Smooth muscle cell of the brain vasculature (primary cell): ENCODE measurements at regions not wholly inside any gene's neighbourhood (a gene's known extent, or its start where the extent isn't known, plus 50 kb on each side); places are given as distances from the start of the nearest gene placed in this dataset.
A peak's percentile ranks its signal among the peaks of the same experiment; 100 is the strongest.

Experiments used
- DNase-seq: peaks from one replicate; pipeline ENCODE4 v3.0.0-alpha.2; 2012; ENCODE audit warnings: low read depth, low spot score

- no peak for DNase-seq
These were observed 61.1 kb upstream of the PPP2R5A start for GRCh38 chr1:212224102-212224501.

GRCh38 chr1:212225416-212225815 is 59.8 kb upstream of the PPP2R5A start:
- DNase-seq, result no peak

- DNase-seq, result no peak
These were observed 59.3 kb upstream of the PPP2R5A start for GRCh38 chr1:212225871-212226302.

GRCh38 chr1:212226467-212226866 is 58.7 kb upstream of the PPP2R5A start:
- DNase-seq, result no peak

DNA sequence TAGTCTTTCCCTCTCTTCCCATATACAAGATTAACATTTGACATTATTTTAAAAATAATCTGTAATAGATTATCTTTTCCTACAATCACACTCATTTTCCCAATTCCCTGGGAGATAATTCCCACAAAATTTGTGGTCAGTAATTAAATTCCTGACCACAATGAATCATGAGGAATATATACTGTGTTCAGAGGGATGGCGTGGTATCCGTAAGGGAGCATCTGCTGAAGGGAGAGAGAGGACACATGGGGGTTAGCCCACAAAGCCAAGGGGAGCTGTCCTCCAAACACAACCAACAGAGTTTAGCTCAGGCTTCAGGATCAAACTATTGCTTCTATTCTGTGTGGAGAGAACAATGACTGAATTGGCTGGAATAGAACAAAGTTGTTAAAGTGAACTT is 57.1 kb upstream of the PPP2R5A start:
- no peak for DNase-seq

- DNase-seq, result no peak
These were observed 56.6 kb upstream of the PPP2R5A start for GRCh38 chr1:212228591-212229119.

- DNase-seq, result no peak
These were observed 55.6 kb upstream of the PPP2R5A start for GRCh38 chr1:212229654-212230053.

- no peak for DNase-seq
These were observed 54.9 kb upstream of the PPP2R5A start for GRCh38 chr1:212230329-212230728.

DNA sequence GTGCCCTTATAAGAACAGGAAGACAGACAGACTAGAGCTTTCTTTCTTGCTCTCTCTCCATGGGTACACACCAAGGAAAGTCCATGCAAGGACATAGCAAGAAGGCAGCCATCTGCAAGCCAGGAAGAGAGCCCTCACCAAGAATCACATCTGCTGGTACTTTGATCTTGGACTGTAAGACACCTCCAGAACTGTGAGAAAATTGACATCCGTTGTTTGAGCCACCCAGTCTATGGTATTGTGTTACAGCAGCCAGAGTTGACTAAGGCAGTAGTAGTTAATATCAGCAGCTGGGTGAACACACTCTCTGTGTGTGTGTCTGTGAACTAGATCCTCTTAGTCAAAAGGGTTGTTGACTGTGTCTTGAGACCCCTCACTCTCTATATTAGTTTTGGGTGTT is 53.8 kb upstream of the PPP2R5A start:
- no peak for DNase-seq

DNA sequence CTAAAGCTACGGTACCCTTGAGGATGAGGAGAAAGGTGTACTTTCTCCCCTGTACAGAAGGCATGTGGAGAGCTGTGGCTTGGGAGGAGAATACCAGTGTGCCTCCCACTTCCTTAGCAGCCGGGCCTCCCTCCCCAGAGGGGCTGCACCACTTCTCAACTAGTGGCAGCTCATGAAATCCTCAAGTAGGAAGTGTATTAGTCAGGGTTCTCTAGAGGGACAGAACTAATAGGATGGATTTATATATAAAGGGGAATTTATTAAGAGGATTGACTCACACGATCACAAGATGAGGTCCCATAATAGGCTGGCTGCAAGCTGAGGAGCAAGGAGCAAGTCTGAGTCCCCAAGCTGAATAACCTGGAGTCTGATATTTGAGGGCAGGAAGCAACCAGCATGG is 53.1 kb upstream of the PPP2R5A start:
- DNase-seq, result no peak

GRCh38 chr1:212233321-212233720 is 51.9 kb upstream of the PPP2R5A start:
- DNase-seq, result no peak

- peak; percentile 81 for DNase-seq
These were observed 50.5 kb upstream of the PPP2R5A start for GRCh38 chr1:212234431-212235395.
